ENCODE measurements at regions not wholly inside any gene's neighbourhood (a gene's known extent, or its start where the extent isn't known, plus 50 kb on each side); places are given as distances from the start of the nearest gene placed in this dataset.

- TF ChIP-seq RAD21 (IDR thresholded peaks at IDR 0.05; ENCODE audit: low read depth) = no peak
- no peak for TF ChIP-seq CEBPB (IDR thresholded peaks at IDR 0.05)
- TF ChIP-seq NFIC (IDR thresholded peaks at IDR 0.05) = no peak
- no peak for TF ChIP-seq EGR1 (IDR thresholded peaks at IDR 0.05)
- TF ChIP-seq EP300 (IDR thresholded peaks at IDR 0.05; ENCODE audit: borderline replicate concordance) = no peak
- no peak for TF ChIP-seq TAF1 (IDR thresholded peaks at IDR 0.05; ENCODE audit: low read depth)
- no peak for TF ChIP-seq FOXM1 (IDR thresholded peaks at IDR 0.05; ENCODE audit: borderline replicate concordance, low read depth)
- no peak for TF ChIP-seq MAX (IDR thresholded peaks at IDR 0.05)
- no peak for TF ChIP-seq ZBTB7A (IDR thresholded peaks at IDR 0.05; ENCODE audit: low read depth)
- no peak for TF ChIP-seq CREB1 (IDR thresholded peaks at IDR 0.05; ENCODE audit: low read depth)
- no peak for TF ChIP-seq REST (IDR thresholded peaks at IDR 0.05; ENCODE audit: low read depth)
- TF ChIP-seq TEAD4 (IDR thresholded peaks at IDR 0.05) = no peak
- no peak for TF ChIP-seq TCF12 (IDR thresholded peaks at IDR 0.05; ENCODE audit: low read depth)
- no peak for TF ChIP-seq YY1 (IDR thresholded peaks at IDR 0.05; ENCODE audit: low read depth)
These were observed 53.2 kb upstream of the PLEKHG1 start for GRCh38 chr6:150546457-150546856.
